ENCODE measurements at regions not wholly inside any gene's neighbourhood (a gene's known extent, or its start where the extent isn't known, plus 50 kb on each side); places are given as distances from the start of the nearest gene placed in this dataset.
"Not testable (repeated sequence)": the region's sequence is repeated elsewhere in the genome, so short reads cannot be mapped to it uniquely, and the experiment has no call there.

- no peak for DNase-seq (ENCODE audit: low spot score)
These were observed 123.0 kb upstream of the CEP162 start for GRCh38 chr6:84350397-84350796.

- no peak for DNase-seq (ENCODE audit: low spot score)
These were observed 122.1 kb upstream of the CEP162 start for GRCh38 chr6:84349542-84349941.

- DNase-seq (ENCODE audit: low spot score): no peak
These were observed 121.4 kb upstream of the CEP162 start for GRCh38 chr6:84348801-84349200.

- DNase-seq (ENCODE audit: low spot score): no peak
These were observed 118.9 kb upstream of the CEP162 start for GRCh38 chr6:84346372-84346771.

- DNase-seq (ENCODE audit: low spot score): no peak
These were observed 116.6 kb upstream of the CEP162 start for GRCh38 chr6:84344005-84344404.

GRCh38 chr6:84340422-84340821 is 113.0 kb upstream of the CEP162 start:
- DNase-seq (ENCODE audit: low spot score): no peak

GRCh38 chr6:84333842-84334241 is 106.4 kb upstream of the CEP162 start:
- no peak for DNase-seq (ENCODE audit: low spot score)

- DNase-seq (ENCODE audit: low spot score): no peak
These were observed 104.9 kb upstream of the CEP162 start for GRCh38 chr6:84332139-84333034.

- no peak for DNase-seq (ENCODE audit: low spot score)
These were observed 102.9 kb upstream of the CEP162 start for GRCh38 chr6:84330325-84330724.

- DNase-seq (ENCODE audit: low spot score): no peak
These were observed 102.1 kb upstream of the CEP162 start for GRCh38 chr6:84329516-84329915.

GRCh38 chr6:84329077-84329476 is 101.6 kb upstream of the CEP162 start:
- DNase-seq (ENCODE audit: low spot score): no peak

GRCh38 chr6:84317463-84317862 is 90.0 kb upstream of the CEP162 start:
- no peak for DNase-seq (ENCODE audit: low spot score)

GRCh38 chr6:84314377-84314898 is 87.0 kb upstream of the CEP162 start:
- no peak for DNase-seq (ENCODE audit: low spot score)

GRCh38 chr6:84309336-84309735 is 81.9 kb upstream of the CEP162 start:
- no peak for DNase-seq (ENCODE audit: low spot score)

GRCh38 chr6:84304881-84305280 is 77.4 kb upstream of the CEP162 start:
- DNase-seq (ENCODE audit: low spot score): no peak

- DNase-seq (ENCODE audit: low spot score): not testable (repeated sequence)
These were observed 63.6 kb upstream of the CEP162 start for GRCh38 chr6:84291033-84291432.

- DNase-seq (ENCODE audit: low spot score): peak; percentile 5
These were observed 57.1 kb upstream of the CEP162 start for GRCh38 chr6:84284428-84285049.

GRCh38 chr6:84282550-84282949 is 55.1 kb upstream of the CEP162 start:
- DNase-seq (ENCODE audit: low spot score): no peak

- DNase-seq (ENCODE audit: low spot score): no peak
These were observed 53.2 kb upstream of the CEP162 start for GRCh38 chr6:84280639-84281038.

- no peak for DNase-seq (ENCODE audit: low spot score)
These were observed 52.6 kb upstream of the CEP162 start for GRCh38 chr6:84280030-84280429.

- no peak for DNase-seq (ENCODE audit: low spot score)
These were observed 51.0 kb upstream of the CEP162 start for GRCh38 chr6:84278321-84278998.
